Activated CD4-positive, alpha-beta T cell treated with anti-CD3 and anti-CD28 coated beads, Interleukin-2, amount 10 ng/mL, durations not matched to agents 24 days and 14 days (primary cell): ENCODE measurements at regions not wholly inside any gene's neighbourhood (a gene's known extent, or its start where the extent isn't known, plus 50 kb on each side); places are given as distances from the start of the nearest gene placed in this dataset.

ENCODE experiments used
- DNase-seq: peaks from one replicate; pipeline ENCODE4 v3.0.0; 2022
- H3K27ac Mint-ChIP-seq: one replicate; pipeline ENCODE4 v1.8.0; 2022; ENCODE audit warnings: mild to moderate bottlenecking, mixed read lengths
- H3K27me3 Mint-ChIP-seq: one replicate; pipeline ENCODE4 v1.8.0; 2022; ENCODE audit warnings: mixed read lengths
- H3K36me3 Mint-ChIP-seq: one replicate; pipeline ENCODE4 v1.8.0; 2022; ENCODE audit warnings: low read depth, mild to moderate bottlenecking, mixed read lengths
- H3K4me1 Mint-ChIP-seq: one replicate; pipeline ENCODE4 v1.8.0; 2021; ENCODE audit warnings: mixed read lengths
- H3K4me3 Mint-ChIP-seq: one replicate; pipeline ENCODE4 v1.8.0; 2022; ENCODE audit warnings: mild to moderate bottlenecking, moderate library complexity, mixed read lengths
- H3K9me3 Mint-ChIP-seq: one replicate; pipeline ENCODE4 v1.8.0; 2021; ENCODE audit warnings: mixed read lengths
- intact Hi-C: fragments of 100-400 bp; cut with micrococcal nuclease; formaldehyde crosslinking; loops from one replicate; pipeline ENCODE4 v1.15.1; 2023

GRCh38 chr9:13879981-13880380, 434.0 kb downstream of the NFIB start:
- no peak for DNase-seq
- intact Hi-C loops: no loop called here
- no peak overlapping the region for H3K27ac Mint-ChIP-seq
- H3K36me3 Mint-ChIP-seq: no peaks in the 10 kb centered on the region
- no peaks in the 10 kb centered on the region for H3K4me1 Mint-ChIP-seq
- no peak overlapping the region for H3K4me3 Mint-ChIP-seq
- H3K27me3 Mint-ChIP-seq: no peaks in the 10 kb centered on the region
- peaks cover 5% of the 10 kb centered on the region for H3K9me3 Mint-ChIP-seq

- no peak overlapping the region for H3K4me3 Mint-ChIP-seq
- H3K27me3 Mint-ChIP-seq: no peaks in the 10 kb centered on the region
- no peaks in the 10 kb centered on the region for H3K36me3 Mint-ChIP-seq
- no peak for DNase-seq
- intact Hi-C loops: no loop called here
- H3K9me3 Mint-ChIP-seq: peaks cover 3% of the 10 kb centered on the region
- H3K27ac Mint-ChIP-seq: no peak overlapping the region
- H3K4me1 Mint-ChIP-seq: no peaks in the 10 kb centered on the region
Observed at GRCh38 chr9:13879011-13879410, 434.9 kb downstream of the NFIB start.

GRCh38 chr9:13878241-13878711, 435.7 kb downstream of the NFIB start:
- Mint-ChIP-seq H3K4me3 (no peak overlapping the region), H3K9me3 (peaks cover 3% of the 10 kb centered on the region), H3K36me3 (no peaks in the 10 kb centered on the region), H3K27ac (no peak overlapping the region), H3K27me3 (no peaks in the 10 kb centered on the region), H3K4me1 (no peaks in the 10 kb centered on the region)
- DNase-seq: no peak
- intact Hi-C loops: no loop called here

GRCh38 chr9:13876741-13877140, 437.2 kb downstream of the NFIB start:
- Mint-ChIP-seq H3K4me1 (no peaks in the 10 kb centered on the region), H3K4me3 (no peak overlapping the region), H3K36me3 (no peaks in the 10 kb centered on the region), H3K9me3 (peaks cover 3% of the 10 kb centered on the region), H3K27me3 (no peaks in the 10 kb centered on the region), H3K27ac (no peak overlapping the region)
- DNase-seq: no peak
- intact Hi-C loops: no loop called here

GRCh38 chr9:13873203-13873602, 440.7 kb downstream of the NFIB start:
- Mint-ChIP-seq H3K4me3 (no peak overlapping the region), H3K36me3 (no peaks in the 10 kb centered on the region), H3K9me3 (peaks cover 3% of the 10 kb centered on the region), H3K4me1 (no peaks in the 10 kb centered on the region), H3K27me3 (no peaks in the 10 kb centered on the region), H3K27ac (no peak overlapping the region)
- intact Hi-C loops: no loop called here
- DNase-seq: no peak

GRCh38 chr9:13868336-13868735, 445.6 kb downstream of the NFIB start:
- H3K27me3 Mint-ChIP-seq: no peaks in the 10 kb centered on the region
- H3K36me3 Mint-ChIP-seq: no peaks in the 10 kb centered on the region
- intact Hi-C loops: no loop called here
- no peak overlapping the region for H3K4me3 Mint-ChIP-seq
- H3K27ac Mint-ChIP-seq: no peak overlapping the region
- H3K4me1 Mint-ChIP-seq: no peaks in the 10 kb centered on the region
- H3K9me3 Mint-ChIP-seq: peaks cover 3% of the 10 kb centered on the region
- DNase-seq: no peak

GRCh38 chr9:13865869-13866268, 448.1 kb downstream of the NFIB start:
- intact Hi-C loops: no loop called here
- no peaks in the 10 kb centered on the region for H3K4me1 Mint-ChIP-seq
- no peak for DNase-seq
- H3K9me3 Mint-ChIP-seq: no peaks in the 10 kb centered on the region
- H3K4me3 Mint-ChIP-seq: no peak overlapping the region
- H3K27ac Mint-ChIP-seq: no peak overlapping the region
- H3K27me3 Mint-ChIP-seq: no peaks in the 10 kb centered on the region
- no peaks in the 10 kb centered on the region for H3K36me3 Mint-ChIP-seq

GRCh38 chr9:13863112-13863511, 450.8 kb downstream of the NFIB start:
- DNase-seq: no peak
- no peak overlapping the region for H3K27ac Mint-ChIP-seq
- intact Hi-C loops: no loop called here
- no peak overlapping the region for H3K4me3 Mint-ChIP-seq
- no peaks in the 10 kb centered on the region for H3K27me3 Mint-ChIP-seq
- H3K4me1 Mint-ChIP-seq: no peaks in the 10 kb centered on the region
- H3K36me3 Mint-ChIP-seq: no peaks in the 10 kb centered on the region
- H3K9me3 Mint-ChIP-seq: no peaks in the 10 kb centered on the region

- H3K4me3 Mint-ChIP-seq: no peak overlapping the region
- H3K4me1 Mint-ChIP-seq: no peaks in the 10 kb centered on the region
- no peaks in the 10 kb centered on the region for H3K9me3 Mint-ChIP-seq
- no peaks in the 10 kb centered on the region for H3K36me3 Mint-ChIP-seq
- intact Hi-C loops: no loop called here
- DNase-seq: no peak
- no peaks in the 10 kb centered on the region for H3K27me3 Mint-ChIP-seq
- no peak overlapping the region for H3K27ac Mint-ChIP-seq
Observed at GRCh38 chr9:13862654-13863053, 451.3 kb downstream of the NFIB start.

GRCh38 chr9:13860946-13861640, 452.8 kb downstream of the NFIB start:
- Mint-ChIP-seq H3K27me3 (no peaks in the 10 kb centered on the region), H3K27ac (no peak overlapping the region), H3K4me3 (no peak overlapping the region), H3K9me3 (no peaks in the 10 kb centered on the region), H3K4me1 (no peaks in the 10 kb centered on the region), H3K36me3 (no peaks in the 10 kb centered on the region)
- intact Hi-C loops: no loop called here
- no peak for DNase-seq

GRCh38 chr9:13860019-13860418, 453.9 kb downstream of the NFIB start:
- H3K36me3 Mint-ChIP-seq: no peaks in the 10 kb centered on the region
- no peaks in the 10 kb centered on the region for H3K27me3 Mint-ChIP-seq
- no peaks in the 10 kb centered on the region for H3K9me3 Mint-ChIP-seq
- DNase-seq: no peak
- H3K4me1 Mint-ChIP-seq: no peaks in the 10 kb centered on the region
- H3K4me3 Mint-ChIP-seq: no peak overlapping the region
- no peak overlapping the region for H3K27ac Mint-ChIP-seq
- intact Hi-C loops: no loop called here

- Mint-ChIP-seq H3K4me1 (no peaks in the 10 kb centered on the region), H3K27ac (no peak overlapping the region), H3K4me3 (no peak overlapping the region), H3K9me3 (no peaks in the 10 kb centered on the region), H3K36me3 (no peaks in the 10 kb centered on the region), H3K27me3 (no peaks in the 10 kb centered on the region)
- no peak for DNase-seq
- intact Hi-C loops: no loop called here
Observed at GRCh38 chr9:13857521-13857920, 456.4 kb downstream of the NFIB start.

- no peak for DNase-seq
- no peak overlapping the region for H3K4me3 Mint-ChIP-seq
- H3K27me3 Mint-ChIP-seq: no peaks in the 10 kb centered on the region
- H3K4me1 Mint-ChIP-seq: no peaks in the 10 kb centered on the region
- no peaks in the 10 kb centered on the region for H3K36me3 Mint-ChIP-seq
- intact Hi-C loops: no loop called here
- no peaks in the 10 kb centered on the region for H3K9me3 Mint-ChIP-seq
- H3K27ac Mint-ChIP-seq: no peak overlapping the region
Observed at GRCh38 chr9:13847270-13847669, 466.7 kb downstream of the NFIB start.

- Mint-ChIP-seq H3K27me3 (no peaks in the 10 kb centered on the region), H3K36me3 (no peaks in the 10 kb centered on the region), H3K4me3 (no peak overlapping the region), H3K4me1 (no peaks in the 10 kb centered on the region), H3K27ac (no peak overlapping the region), H3K9me3 (no peaks in the 10 kb centered on the region)
- intact Hi-C loops: no loop called here
- no peak for DNase-seq
Observed at GRCh38 chr9:13845460-13845859, 468.5 kb downstream of the NFIB start.
